ENCODE measurements at regions not wholly inside any gene's neighbourhood (a gene's known extent, or its start where the extent isn't known, plus 50 kb on each side); places are given as distances from the start of the nearest gene placed in this dataset.

DNA sequence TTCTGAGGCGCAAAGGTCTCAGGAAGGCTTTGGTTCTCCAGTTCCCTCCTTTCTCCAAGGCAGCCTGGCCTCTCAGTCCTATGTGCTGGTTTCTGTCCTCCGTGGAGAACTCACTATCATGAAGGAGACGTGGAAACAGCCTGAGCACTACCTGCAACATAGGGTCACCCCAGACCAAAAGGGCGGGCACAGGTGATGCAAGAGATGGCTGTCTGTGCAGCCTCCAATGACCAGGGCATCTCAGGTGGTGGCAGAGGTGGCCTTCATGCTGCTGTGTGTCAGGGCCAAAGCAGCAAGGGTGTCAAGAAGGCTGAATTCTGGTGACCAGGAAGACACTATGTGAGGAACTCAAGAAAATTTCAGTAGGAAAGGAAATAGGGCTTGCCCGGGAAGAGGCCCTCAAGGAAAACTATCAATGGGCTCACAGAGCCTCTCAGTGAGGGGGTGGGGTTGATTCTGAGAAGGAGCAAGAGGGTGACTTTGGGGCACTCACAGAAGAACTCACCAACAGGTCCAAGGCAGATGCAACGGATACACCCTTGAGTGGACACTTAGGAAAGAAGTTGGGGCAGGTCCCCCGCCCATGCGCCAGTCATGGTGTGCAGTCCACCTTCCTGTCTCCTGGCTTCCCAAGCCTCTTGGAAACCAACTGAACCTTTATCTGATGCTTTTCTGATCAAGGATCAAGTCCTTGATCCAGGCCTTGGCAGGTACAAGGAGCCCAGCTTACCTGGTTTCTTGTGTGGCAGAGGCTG, 212.3 kb upstream of the B3GAT1 start:
- DNase-seq (ENCODE audit: low spot score): no peak

DNA sequence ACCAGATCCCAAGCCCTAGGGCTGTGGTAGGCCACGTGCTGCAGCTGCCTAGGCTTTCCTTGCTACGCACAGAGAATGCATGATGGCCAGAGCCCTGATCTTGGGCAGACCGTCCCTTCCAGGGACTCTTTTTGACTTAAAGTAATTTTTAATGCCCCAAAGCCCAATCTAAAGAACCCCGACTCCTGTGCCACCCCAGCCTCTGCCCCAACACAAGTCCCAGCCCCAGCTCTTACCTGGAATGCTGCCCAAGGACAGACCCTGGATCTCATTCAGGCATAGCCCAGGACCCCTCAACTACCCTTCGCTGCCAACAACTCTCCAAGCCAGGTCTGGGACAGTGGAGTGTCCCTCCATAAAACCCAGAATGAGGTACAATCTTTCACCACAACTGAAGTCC, 211.7 kb upstream of the B3GAT1 start:
- DNase-seq (ENCODE audit: low spot score): no peak

DNA sequence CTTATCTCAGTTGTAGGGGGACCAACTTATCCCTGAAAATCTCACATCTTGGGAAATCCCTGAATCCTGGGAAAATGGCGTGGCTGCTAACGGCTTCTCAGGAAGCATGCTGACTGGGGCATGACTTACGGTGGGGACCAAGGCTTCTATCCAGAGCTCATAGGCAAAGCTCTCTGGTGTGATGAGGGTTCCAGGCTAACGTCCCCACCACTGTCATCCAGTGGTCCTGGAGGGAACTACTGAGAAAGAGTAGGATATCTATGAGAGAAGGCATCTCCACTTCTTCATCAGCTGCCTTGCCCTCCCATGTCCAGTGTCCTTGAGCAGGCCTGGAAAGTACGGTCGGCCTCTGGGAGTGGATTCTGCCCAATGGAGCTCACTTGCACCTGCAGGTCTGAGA, 210.4 kb upstream of the B3GAT1 start:
- DNase-seq (ENCODE audit: low spot score): no peak

GRCh38 chr11:134617360-134617759, 205.3 kb upstream of the B3GAT1 start:
- no peak for DNase-seq (ENCODE audit: low spot score)

GRCh38 chr11:134616038-134616437, 204.0 kb upstream of the B3GAT1 start:
- DNase-seq (ENCODE audit: low spot score): no peak

GRCh38 chr11:134615041-134615615, 203.1 kb upstream of the B3GAT1 start:
- no peak for DNase-seq (ENCODE audit: low spot score)

GRCh38 chr11:134614141-134614540, 202.1 kb upstream of the B3GAT1 start:
- no peak for DNase-seq (ENCODE audit: low spot score)

GRCh38 chr11:134613646-134614045, 201.6 kb upstream of the B3GAT1 start:
- DNase-seq (ENCODE audit: low spot score): no peak

DNA sequence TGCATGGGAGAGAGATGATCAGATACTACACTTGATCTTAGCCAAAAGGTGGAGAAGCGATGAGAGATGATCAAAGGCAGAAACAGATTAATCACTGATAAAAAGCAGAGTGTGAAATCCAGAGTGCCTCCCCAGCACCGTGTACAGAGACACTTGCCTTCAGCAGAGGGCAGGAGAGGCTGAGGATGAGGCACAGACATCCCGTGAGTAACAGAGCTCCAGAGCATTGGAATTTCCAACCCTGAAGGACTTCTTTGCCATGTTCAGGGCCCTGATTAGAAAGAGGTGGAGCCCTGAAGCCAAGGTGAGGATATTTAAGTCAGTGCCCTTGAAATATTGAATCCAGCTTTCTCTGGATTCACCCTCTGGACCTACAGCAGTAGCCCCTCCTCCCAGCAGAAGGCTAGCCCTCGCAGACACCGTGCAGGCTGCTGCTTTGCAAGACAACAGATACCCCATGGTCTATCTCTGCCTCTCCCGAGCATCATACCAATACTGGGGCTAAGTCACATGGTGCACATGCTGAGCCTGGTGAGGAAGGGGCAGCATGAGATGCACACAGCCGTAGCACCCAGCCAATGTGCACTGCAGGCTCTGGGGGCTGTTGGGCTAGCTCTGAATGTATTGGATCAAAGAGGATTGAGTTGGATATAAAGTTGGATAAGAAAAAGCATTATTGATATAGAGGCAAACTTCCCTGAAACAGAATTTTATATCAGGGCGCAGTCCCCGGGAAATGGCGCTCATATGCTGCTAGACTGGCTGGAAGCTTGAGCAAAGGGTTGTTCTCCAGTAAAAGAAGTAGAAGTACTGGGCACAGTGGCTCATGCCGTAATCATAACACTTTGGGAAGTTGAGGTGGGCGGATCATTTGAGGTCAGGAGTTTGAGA, 200.3 kb upstream of the B3GAT1 start:
- no peak for DNase-seq (ENCODE audit: low spot score)

DNA sequence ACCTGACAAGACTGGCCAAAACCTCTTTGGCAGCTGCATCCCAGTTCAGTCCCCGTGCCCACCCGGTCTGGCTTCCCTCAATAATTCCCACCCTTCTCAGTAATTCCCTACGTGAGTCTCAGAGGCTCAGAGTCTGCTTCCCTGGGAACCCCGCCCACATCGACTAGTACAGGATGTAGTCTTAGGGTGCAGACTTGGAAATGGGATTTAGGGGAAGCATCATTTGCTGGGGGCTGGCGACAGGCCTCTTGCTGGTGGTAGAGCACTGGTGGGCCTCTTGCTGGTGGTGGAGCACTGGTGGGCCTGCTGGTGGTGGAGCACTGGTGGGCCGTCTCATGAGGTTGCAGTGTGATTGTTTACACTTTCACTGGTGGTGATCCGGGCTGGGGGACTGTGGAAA, 199.5 kb upstream of the B3GAT1 start:
- DNase-seq (ENCODE audit: low spot score): no peak

DNA sequence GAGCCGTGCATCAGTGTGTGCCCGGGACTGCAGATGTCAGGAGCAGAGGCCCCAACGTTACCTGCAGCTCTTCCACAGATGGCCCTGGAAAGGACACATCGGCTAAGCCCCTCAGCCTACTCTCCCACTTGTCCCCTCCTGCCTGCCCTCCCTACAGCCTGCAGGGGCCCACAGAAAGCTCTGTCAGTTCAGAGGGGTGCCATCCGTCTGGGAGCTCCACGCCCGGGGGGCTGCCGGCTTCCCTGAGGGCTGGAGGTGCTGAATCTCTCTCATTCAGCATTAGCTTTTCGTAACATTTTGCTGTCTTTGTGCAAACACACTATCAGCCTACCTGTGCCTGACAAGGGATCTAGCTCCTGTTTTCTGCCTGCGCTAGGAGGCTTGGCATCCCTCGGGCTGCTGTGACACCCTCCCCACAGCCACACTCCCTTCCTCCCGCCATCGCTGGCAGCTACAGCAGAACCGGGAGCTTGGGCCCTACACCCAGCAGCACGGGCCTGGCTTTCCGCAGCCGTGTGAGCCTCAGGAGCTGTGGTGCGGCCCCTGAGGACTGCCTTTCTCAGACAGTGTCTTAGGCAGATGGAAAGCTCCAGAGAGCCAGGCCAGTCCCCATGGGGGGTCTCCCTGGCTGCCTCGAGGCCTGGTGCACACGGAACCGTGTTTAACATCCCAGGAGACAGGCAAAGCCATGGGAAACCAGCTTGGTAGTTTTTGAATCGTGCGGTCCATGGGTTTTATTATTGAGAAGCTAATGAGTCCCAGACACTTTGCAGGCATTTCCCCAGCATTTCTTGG, 198.3 kb upstream of the B3GAT1 start:
- DNase-seq (ENCODE audit: low spot score): no peak

DNA sequence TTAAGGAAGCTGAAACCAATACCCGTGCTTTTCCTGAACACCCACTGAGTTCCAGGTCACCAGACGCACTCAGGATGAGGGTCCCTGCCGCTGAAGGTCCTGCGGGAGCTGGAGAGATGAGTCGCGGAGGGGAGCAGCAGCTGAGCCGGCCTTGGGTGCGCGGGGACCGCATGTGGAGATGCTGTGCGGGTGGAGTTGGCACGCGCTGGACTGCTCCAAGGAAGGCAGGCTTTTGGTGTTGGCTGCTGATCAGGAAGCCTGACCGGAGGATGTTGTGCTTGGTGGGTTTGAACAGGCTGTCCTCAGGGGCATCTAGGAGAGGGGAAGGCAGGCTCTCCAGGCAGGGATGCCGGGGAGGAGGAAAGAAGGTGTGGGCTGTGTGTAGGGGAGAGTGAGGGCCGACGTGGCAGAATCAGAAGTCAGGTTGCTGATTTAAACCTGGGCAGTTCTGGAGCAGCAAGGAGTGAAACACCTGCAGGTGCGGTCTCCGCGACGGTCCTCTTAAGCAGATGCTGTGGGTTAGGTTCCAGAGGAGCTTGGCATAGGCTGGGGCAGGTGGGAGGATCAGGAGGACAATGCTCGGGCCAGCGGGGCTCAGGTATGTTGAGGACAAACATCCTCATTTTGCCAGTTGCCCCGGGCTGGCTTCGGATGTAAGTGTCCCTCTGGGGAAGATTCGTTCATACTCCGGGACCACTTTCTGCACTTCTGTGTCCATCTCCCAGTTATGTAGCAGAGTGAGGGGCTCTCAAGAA, 197.5 kb upstream of the B3GAT1 start:
- DNase-seq (ENCODE audit: low spot score): no peak

- DNase-seq (ENCODE audit: low spot score): no peak
Measured at GRCh38 chr11:134607963-134608750, 196.1 kb upstream of the B3GAT1 start.

DNA sequence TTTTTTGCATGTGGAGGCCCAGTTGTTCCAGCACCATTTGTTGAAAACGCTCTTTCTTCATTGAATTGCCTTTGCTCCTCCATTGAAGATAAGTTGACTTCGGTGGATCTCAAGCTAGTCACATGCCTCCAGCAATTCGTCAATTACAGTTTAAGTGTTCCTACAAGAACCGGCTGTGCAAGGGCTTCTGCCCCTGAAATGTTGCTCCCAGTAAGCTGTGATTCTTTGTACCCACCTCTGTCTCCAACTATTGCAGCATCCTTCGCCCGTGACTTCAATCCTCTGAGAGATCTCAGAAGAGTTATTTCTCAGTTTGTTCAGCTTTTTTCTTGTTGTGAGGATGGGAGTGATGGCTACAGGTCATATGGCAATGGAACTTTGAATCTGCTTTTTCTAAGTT, 194.2 kb upstream of the B3GAT1 start:
- no peak for DNase-seq (ENCODE audit: low spot score)

GRCh38 chr11:134604886-134605285, 192.8 kb upstream of the B3GAT1 start:
- DNase-seq (ENCODE audit: low spot score): no peak

GRCh38 chr11:134599299-134599771, 187.3 kb upstream of the B3GAT1 start:
- no peak for DNase-seq (ENCODE audit: low spot score)

GRCh38 chr11:134598368-134598767, 186.3 kb upstream of the B3GAT1 start:
- no peak for DNase-seq (ENCODE audit: low spot score)

DNA sequence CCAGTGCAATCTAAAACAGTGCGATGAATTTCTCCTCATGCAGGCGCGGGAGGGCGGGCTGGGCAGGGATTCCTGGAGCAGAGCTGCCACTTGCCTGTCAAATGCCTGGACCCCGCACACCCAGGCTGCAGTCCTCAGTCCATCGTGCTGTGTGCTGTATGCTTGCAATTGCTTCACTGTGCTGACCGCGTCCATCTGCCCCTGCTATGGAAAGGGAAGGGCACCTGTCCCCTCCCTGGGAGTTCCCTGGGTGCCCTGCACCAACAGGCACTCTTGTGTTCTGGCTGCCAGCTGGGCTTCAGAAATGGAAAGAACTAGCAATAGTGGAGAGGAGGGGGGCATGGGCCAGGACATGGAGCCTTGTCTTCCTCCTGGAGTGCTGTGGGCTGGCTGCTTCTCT, 185.4 kb upstream of the B3GAT1 start:
- no peak for DNase-seq (ENCODE audit: low spot score)

DNA sequence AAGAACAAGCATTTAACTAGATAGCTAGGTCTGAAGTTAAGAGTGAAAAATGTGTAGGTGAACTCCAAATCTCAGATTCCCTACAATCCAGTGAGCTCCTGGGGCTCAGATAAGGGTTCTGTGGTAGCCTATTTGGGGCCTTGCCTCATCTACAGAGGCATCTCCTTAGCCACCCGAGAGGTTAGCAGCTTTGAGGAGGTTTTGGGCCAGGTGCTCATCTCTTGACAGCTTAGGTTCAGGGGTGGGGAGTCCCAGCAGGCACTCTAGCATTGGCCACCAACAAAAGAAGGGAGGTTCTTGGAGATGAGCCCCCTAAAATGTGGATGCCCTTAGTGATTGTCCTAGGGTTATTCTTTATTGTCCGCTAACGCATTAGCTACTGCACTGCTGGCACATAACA, 184.4 kb upstream of the B3GAT1 start:
- no peak for DNase-seq (ENCODE audit: low spot score)

DNA sequence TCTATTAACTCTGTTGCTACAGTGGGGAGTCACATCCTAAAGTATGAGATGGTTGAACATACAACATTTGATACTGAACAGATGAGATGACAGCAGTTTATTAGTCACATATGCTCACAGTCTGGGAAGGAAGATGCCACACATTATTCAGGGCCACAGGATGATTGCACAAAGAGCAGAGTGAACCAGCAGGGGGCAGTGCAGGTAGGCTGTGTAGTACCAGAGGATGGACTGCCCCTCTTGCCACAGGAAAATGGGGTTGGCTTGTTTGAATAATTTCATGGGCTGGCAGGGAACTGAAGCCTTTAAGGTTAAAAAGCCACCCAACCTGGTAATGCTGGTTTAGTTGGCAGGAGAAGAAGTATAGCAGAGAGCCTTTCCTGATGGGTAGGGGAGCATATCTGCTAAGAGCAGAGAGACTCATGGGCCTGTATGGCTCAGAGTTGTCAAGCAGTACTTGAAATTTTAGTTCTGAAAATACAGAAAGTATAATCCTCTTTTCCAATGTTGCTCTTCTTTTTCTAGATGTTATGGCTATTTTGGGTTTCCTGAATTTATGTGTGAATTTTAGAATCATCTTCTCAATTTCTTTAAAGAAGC, 180.4 kb upstream of the B3GAT1 start:
- no peak for DNase-seq (ENCODE audit: low spot score)
